Trophoblast cell (in vitro differentiated cells and primary cell): ENCODE measurements at regions not wholly inside any gene's neighbourhood (a gene's known extent, or its start where the extent isn't known, plus 50 kb on each side); places are given as distances from the start of the nearest gene placed in this dataset.

Experiments
- DNase-seq, 2 donors: peaks; one replicate each; pipeline ENCODE4 v3.0.0-alpha.2; 2016
- H2AFZ ChIP-seq: 2 replicates; pipeline ENCODE4 v1.6.1; 2013; ENCODE audit warnings: low read length, moderate library complexity, mild to moderate bottlenecking; ENCODE audit not compliant: insufficient read depth, poor library complexity
- H2AK5ac ChIP-seq: 2 replicates; pipeline ENCODE4 v1.6.1; 2013; ENCODE audit warnings: mild to moderate bottlenecking, low read length
- H2BK120ac ChIP-seq: 2 replicates; pipeline ENCODE4 v1.6.1; 2013; ENCODE audit warnings: low read length, mild to moderate bottlenecking, moderate library complexity; ENCODE audit not compliant: insufficient read depth, poor library complexity
- H2BK12ac ChIP-seq: 2 replicates; pipeline ENCODE4 v1.6.1; 2013; ENCODE audit warnings: mild to moderate bottlenecking, low read length, moderate library complexity
- H2BK5ac ChIP-seq: 2 replicates; pipeline ENCODE4 v1.6.1; 2013; ENCODE audit warnings: low read length, low read depth, moderate library complexity, mild to moderate bottlenecking; ENCODE audit not compliant: poor library complexity
- H3K14ac ChIP-seq: 2 replicates; pipeline ENCODE4 v1.6.1; 2013; ENCODE audit warnings: mild to moderate bottlenecking, low read length
- H3K18ac ChIP-seq: 2 replicates; pipeline ENCODE4 v1.6.1; 2013; ENCODE audit warnings: mild to moderate bottlenecking, low read length
- H3K23ac ChIP-seq: 2 replicates; pipeline ENCODE4 v1.6.1; 2013; ENCODE audit warnings: low read length
- H3K27ac ChIP-seq: 2 replicates; pipeline ENCODE4 v1.5.1; 2013; ENCODE audit warnings: low read depth, mild to moderate bottlenecking, inconsistent platforms, low read length, moderate library complexity
- H3K27me3 ChIP-seq: 2 replicates; pipeline ENCODE4 v1.6.1; 2013; ENCODE audit warnings: inconsistent platforms, mild to moderate bottlenecking, low read length, moderate library complexity; ENCODE audit not compliant: insufficient read depth
- H3K36me3 ChIP-seq, 2 experiments: 1 replicate in 1 of 2; 2 replicates in 1 of 2; pipeline ENCODE4 v1.6.1; 2013; ENCODE audit warnings: low read length in 2 of 2, mild to moderate bottlenecking in 2 of 2, moderate library complexity in 1 of 2; ENCODE audit not compliant: insufficient read depth in 2 of 2, control insufficient read depth in 1 of 2
- H3K4ac ChIP-seq: 2 replicates; pipeline ENCODE4 v1.6.1; 2013; ENCODE audit warnings: low read depth, mild to moderate bottlenecking, low read length, moderate library complexity
- H3K4me1 ChIP-seq, 2 experiments: 1 replicate in 1 of 2; 2 replicates in 1 of 2; pipeline ENCODE4 v1.6.1; 2013; ENCODE audit warnings: low read length in 2 of 2, mild to moderate bottlenecking in 2 of 2, moderate library complexity in 1 of 2; ENCODE audit not compliant: insufficient read depth in 2 of 2, control insufficient read depth in 1 of 2
- H3K4me2 ChIP-seq: 2 replicates; pipeline ENCODE4 v1.6.1; 2013; ENCODE audit warnings: inconsistent platforms, mild to moderate bottlenecking, low read length, moderate library complexity
- H3K4me3 ChIP-seq: 2 replicates; pipeline ENCODE4 v1.5.1; 2013; ENCODE audit warnings: mild to moderate bottlenecking, low read depth, low read length, inconsistent platforms
- H3K79me1 ChIP-seq: one replicate; pipeline ENCODE4 v1.6.1; 2013; ENCODE audit warnings: low read length
- H3K79me2 ChIP-seq: 2 replicates; pipeline ENCODE4 v1.6.1; 2013; ENCODE audit warnings: low read length, mild to moderate bottlenecking; ENCODE audit not compliant: control insufficient read depth, insufficient read depth, poor library complexity
- H3K9ac ChIP-seq: 2 replicates; pipeline ENCODE4 v1.6.1; 2013; ENCODE audit warnings: mild to moderate bottlenecking, low read length
- H3K9me3 ChIP-seq: 2 replicates; pipeline ENCODE4 v1.6.1; 2013; ENCODE audit warnings: low read depth, mild to moderate bottlenecking, control low read depth, inconsistent platforms, low read length; ENCODE audit not compliant: insufficient read depth
- H4K12ac ChIP-seq: 2 replicates; pipeline ENCODE4 v1.6.1; 2013; ENCODE audit warnings: low read depth, mild to moderate bottlenecking, low read length, moderate library complexity
- H4K8ac ChIP-seq: 2 replicates; pipeline ENCODE4 v1.6.1; 2013; ENCODE audit warnings: low read depth, mild to moderate bottlenecking, low read length, moderate library complexity
- H4K91ac ChIP-seq: one replicate; pipeline ENCODE4 v1.6.1; 2013; ENCODE audit warnings: low read depth, mild to moderate bottlenecking, low read length, moderate library complexity
- WGBS: extraction: QIAGEN DNeasy Blood & Tissue Kit; methylation state at CpG from one replicate; pipeline ENCODE4 v1.1.7; 2013; ENCODE audit warnings: missing lambda C conversion rate; ENCODE audit not compliant: insufficient read length, insufficient coverage; ENCODE audit errors: extremely low coverage; 5-methylcytosine and 5-hydroxymethylcytosine counted together

DNA sequence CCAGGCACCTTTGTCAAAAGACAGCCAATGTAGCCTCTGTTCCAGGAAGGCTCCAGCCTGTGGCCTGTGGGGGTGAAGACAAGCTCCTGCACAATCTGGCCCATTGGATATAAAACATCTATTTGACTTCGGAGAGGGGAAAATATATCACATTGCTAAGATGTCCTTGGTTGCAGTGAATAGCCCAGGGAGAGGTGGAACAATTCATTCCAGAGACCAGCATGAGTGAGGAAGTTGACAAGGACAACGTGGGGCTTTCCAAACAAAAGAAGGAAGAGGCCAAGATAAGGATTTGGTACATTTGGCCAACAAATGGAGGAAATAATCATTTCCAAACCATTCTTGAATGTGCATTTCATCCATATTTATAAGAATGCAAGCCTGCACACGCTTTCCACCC lies 187.0 kb downstream of the ETS2 start:
- H3K4me2 ChIP-seq: no peak overlapping the region
- H2AK5ac ChIP-seq: no peak overlapping the region
- no peak overlapping the region for H2BK5ac ChIP-seq
- no peak overlapping the region for H3K9ac ChIP-seq
- peaks cover 2% of the 10 kb centered on the region for H3K79me2 ChIP-seq
- no peak for DNase-seq
- no peak overlapping the region for H3K14ac ChIP-seq
- no peak overlapping the region for H2BK120ac ChIP-seq
- H3K36me3 ChIP-seq: no peaks in the 10 kb centered on the region
- no peak overlapping the region for H2AFZ ChIP-seq
- peaks cover 3 to 11% of the 10 kb centered on the region in 2 experiments for H3K4me1 ChIP-seq
- H3K4ac ChIP-seq: no peak overlapping the region
- no peak overlapping the region for H3K18ac ChIP-seq
- H3K79me1 ChIP-seq: peaks cover 3% of the 10 kb centered on the region
- no CpG with 5 or more reads among the region's 3 CpGs for WGBS
- H4K12ac ChIP-seq: no peak overlapping the region
- H3K9me3 ChIP-seq: no peaks in the 10 kb centered on the region
- no peaks in the 10 kb centered on the region for H3K27me3 ChIP-seq
- no peak overlapping the region for H3K27ac ChIP-seq
- no peak overlapping the region for H4K91ac ChIP-seq
- H3K4me3 ChIP-seq: no peak overlapping the region
- no peak overlapping the region for H4K8ac ChIP-seq
- no peak overlapping the region for H3K23ac ChIP-seq
- H2BK12ac ChIP-seq: no peak overlapping the region

DNA sequence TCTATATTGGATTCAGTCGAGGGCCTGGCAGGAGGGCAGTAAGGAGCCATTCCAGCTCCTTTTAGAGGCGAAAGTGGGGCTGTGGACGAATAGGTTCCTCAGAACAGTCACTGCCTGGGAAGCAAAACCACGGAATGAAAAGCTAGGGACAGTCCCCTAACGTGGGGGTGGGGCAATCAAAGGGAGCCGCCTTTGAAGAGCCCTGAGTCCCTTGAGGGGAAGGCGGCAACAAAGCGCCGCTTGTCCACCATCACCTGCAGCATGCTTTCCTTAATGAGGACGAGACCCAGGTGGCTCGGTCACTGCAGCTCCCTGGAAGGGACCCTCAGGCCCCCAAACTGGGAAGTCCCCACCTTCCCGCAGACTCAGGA lies 184.7 kb downstream of the ETS2 start:
- Histone ChIP-seq H4K8ac (no peak overlapping the region), H3K4me3 (no peak overlapping the region), H3K23ac (no peak overlapping the region), H3K9ac (no peak overlapping the region), H2BK12ac (no peak overlapping the region), H3K9me3 (no peaks in the 10 kb centered on the region), H3K79me1 (peaks cover 3% of the 10 kb centered on the region), H3K18ac (no peak overlapping the region), H3K4ac (no peak overlapping the region), H3K14ac (no peak overlapping the region), H3K27ac (no peak overlapping the region), H3K4me1 (peaks cover 3 to 11% of the 10 kb centered on the region in 2 experiments), H2BK5ac (no peak overlapping the region), H4K91ac (no peak overlapping the region), H2AK5ac (no peak overlapping the region), H3K36me3 (no peaks in the 10 kb centered on the region), H2AFZ (no peak overlapping the region), H3K4me2 (no peak overlapping the region), H4K12ac (no peak overlapping the region), H2BK120ac (no peak overlapping the region), H3K27me3 (no peaks in the 10 kb centered on the region), H3K79me2 (peaks cover 2% of the 10 kb centered on the region)
- no CpG with 5 or more reads among the region's 12 CpGs for WGBS
- no peak for DNase-seq

DNA sequence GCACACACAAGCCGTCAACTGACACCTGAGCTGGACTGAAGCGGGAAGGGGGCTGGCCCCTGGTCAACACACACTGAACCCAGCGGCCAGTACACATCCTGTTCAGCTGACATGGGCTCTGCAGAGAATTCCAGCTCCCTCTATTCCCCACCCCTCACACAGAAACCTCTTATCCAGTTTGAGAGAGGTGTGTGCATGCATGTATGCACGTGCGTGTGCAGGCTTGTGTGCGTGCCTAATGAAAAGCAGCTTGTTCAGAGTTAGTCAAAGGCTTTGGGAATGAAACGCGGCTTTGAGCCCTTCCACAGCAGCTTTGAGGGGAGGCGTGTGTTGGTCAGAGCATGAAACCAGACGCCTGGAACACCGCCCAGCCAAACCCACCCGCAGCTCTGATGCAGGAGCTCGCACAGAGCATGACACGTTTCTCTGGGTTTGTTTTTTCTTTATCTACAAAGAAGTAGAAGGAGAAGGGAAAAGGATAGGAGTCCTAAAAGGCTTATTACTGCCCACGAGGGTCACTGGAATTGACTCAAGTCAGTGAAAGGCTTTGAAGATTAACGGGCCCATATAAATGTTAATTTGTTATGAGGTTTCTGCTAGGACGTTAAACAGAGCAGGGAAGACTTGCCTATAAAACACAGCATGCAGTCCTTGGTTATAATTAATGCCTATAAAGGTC lies 184.2 kb downstream of the ETS2 start:
- WGBS: no CpG with 5 or more reads among the region's 17 CpGs
- no peak overlapping the region for H3K23ac ChIP-seq
- H4K8ac ChIP-seq: no peak overlapping the region
- no peak overlapping the region for H3K18ac ChIP-seq
- peaks cover 3 to 11% of the 10 kb centered on the region in 2 experiments for H3K4me1 ChIP-seq
- H3K14ac ChIP-seq: no peak overlapping the region
- no peaks in the 10 kb centered on the region for H3K36me3 ChIP-seq
- no peaks in the 10 kb centered on the region for H3K9me3 ChIP-seq
- no peak overlapping the region for H4K91ac ChIP-seq
- no peak overlapping the region for H2AK5ac ChIP-seq
- H2BK120ac ChIP-seq: no peak overlapping the region
- peak in 1 of 2 donors; percentile 29 for DNase-seq
- H3K4me3 ChIP-seq: no peak overlapping the region
- no peak overlapping the region for H3K4me2 ChIP-seq
- no peak overlapping the region for H3K4ac ChIP-seq
- no peaks in the 10 kb centered on the region for H3K27me3 ChIP-seq
- no peak overlapping the region for H3K9ac ChIP-seq
- H2BK12ac ChIP-seq: no peak overlapping the region
- no peak overlapping the region for H2AFZ ChIP-seq
- peaks cover 3% of the 10 kb centered on the region for H3K79me1 ChIP-seq
- H2BK5ac ChIP-seq: no peak overlapping the region
- peaks cover 2% of the 10 kb centered on the region for H3K79me2 ChIP-seq
- H4K12ac ChIP-seq: no peak overlapping the region
- no peak overlapping the region for H3K27ac ChIP-seq

DNA sequence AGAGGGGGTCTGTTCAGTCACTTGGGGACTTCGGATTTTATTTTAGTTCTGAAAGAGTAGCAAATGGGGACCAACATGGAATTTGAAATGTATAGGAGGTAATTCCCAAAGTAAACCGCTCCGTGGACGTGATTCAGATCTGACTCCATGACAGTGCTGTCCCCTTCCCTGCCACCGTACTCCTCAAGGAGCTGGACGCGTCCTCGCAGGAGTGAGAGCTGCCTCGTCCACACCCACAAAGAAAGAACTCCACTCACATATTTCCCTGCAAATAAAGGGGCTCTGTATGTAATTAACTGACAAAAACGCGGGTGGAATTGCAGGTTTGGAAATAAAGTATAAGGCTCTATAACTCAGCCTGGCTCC lies 183.6 kb downstream of the ETS2 start:
- Histone ChIP-seq H4K8ac (no peak overlapping the region), H3K9me3 (no peaks in the 10 kb centered on the region), H3K36me3 (no peaks in the 10 kb centered on the region), H3K4me2 (no peak overlapping the region), H2AFZ (no peak overlapping the region), H2BK5ac (no peak overlapping the region), H2BK12ac (no peak overlapping the region), H3K4me1 (peaks cover 3 to 11% of the 10 kb centered on the region in 2 experiments), H3K27ac (no peak overlapping the region), H3K4me3 (no peak overlapping the region), H2AK5ac (no peak overlapping the region), H3K79me1 (peaks cover 3% of the 10 kb centered on the region), H3K18ac (no peak overlapping the region), H3K4ac (no peak overlapping the region), H4K12ac (no peak overlapping the region), H3K23ac (no peak overlapping the region), H2BK120ac (no peak overlapping the region), H3K79me2 (peaks cover 2% of the 10 kb centered on the region), H4K91ac (no peak overlapping the region), H3K14ac (no peak overlapping the region), H3K27me3 (no peaks in the 10 kb centered on the region), H3K9ac (no peak overlapping the region)
- peak in 1 of 2 donors; percentile 22 for DNase-seq
- no CpG with 5 or more reads among the region's 11 CpGs for WGBS
